Heart left ventricle (tissue), 13 donors: ENCODE measurements at regions not wholly inside any gene's neighbourhood (a gene's known extent, or its start where the extent isn't known, plus 50 kb on each side); places are given as distances from the start of the nearest gene placed in this dataset.

ENCODE experiments used
- POLR2A ChIP-seq, 2 donors: fragments of 450-650 bp; IDR thresholded peaks; one replicate each; pipeline ENCODE4 v1.6.1; 2017; ENCODE audit warnings: antibody characterized with exemption in 2 of 2, mild to moderate bottlenecking in 2 of 2, moderate library complexity in 2 of 2
- TF ChIP-seq, protein P1 (sequence below), 12 donors: fragments of 200-600 bp; sonication (generic) in 4 of 12; IDR thresholded peaks; one replicate each; pipeline versions ENCODE4 v1.5.0 to v1.8.0; 2018 to 2022; ENCODE audit warnings: antibody characterized with exemption in 12 of 12, mild to moderate bottlenecking in 5 of 12
- donor health status: ischemic (EF 13 %, LVEDD 7.1; RV severe dilation, severe dysfunction).
- donor health status: DM: no; HTN: yes; CAD: no.
- donor health status: DM: no; HTN: no; CAD: no.
- donor health status: ischemic (EF 25% LVEDD 6.9; RV normal size, moderate dysfunction).
- donor health status: ischemic (EF 25% LVEDD 5.7; RV mildly dilated, moderate dysfunction).
- donor health status: ischemic (EF 35%, LVEDD 5.7; RV mildly dilated, moderate dysfunction).
- donor health status: nonischemic (EF 11% LVEDD 7.7; RV severe dilation, severe dysfunction).
- donor health status: DM: yes; HTN: yes; CAD: no.
- donor health status: PGD.
- donor health status: ischemic (EF 29% LVEDD 5.4; RV normal size, mild dysfunction).
- donor health status: nonischemic (EF 23%, LVEDD 6.1; RV moderate dilation, normal function).

DNA sequence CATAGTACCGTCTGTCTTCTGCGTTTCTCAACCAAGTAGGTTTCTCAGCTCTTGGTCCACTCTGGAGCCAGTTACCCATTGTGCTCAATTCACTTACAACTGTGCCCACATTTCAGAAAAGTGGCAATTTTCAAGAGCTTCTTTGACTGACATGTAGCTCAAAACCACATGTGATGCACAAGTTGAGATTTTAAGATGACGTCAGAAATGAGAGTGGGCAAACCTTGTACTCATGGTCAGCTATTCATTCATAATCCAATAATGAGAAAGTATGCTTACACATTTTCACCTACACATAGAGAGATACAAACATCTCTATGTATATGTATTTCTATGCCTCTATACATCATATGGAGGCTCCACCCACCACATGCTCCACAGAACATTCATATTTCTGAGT, 487.2 kb upstream of the AKR1E2 start:
- TF ChIP-seq POLR2A (IDR thresholded peaks at IDR 0.05) = no peak
- TF ChIP-seq, protein P1, sequence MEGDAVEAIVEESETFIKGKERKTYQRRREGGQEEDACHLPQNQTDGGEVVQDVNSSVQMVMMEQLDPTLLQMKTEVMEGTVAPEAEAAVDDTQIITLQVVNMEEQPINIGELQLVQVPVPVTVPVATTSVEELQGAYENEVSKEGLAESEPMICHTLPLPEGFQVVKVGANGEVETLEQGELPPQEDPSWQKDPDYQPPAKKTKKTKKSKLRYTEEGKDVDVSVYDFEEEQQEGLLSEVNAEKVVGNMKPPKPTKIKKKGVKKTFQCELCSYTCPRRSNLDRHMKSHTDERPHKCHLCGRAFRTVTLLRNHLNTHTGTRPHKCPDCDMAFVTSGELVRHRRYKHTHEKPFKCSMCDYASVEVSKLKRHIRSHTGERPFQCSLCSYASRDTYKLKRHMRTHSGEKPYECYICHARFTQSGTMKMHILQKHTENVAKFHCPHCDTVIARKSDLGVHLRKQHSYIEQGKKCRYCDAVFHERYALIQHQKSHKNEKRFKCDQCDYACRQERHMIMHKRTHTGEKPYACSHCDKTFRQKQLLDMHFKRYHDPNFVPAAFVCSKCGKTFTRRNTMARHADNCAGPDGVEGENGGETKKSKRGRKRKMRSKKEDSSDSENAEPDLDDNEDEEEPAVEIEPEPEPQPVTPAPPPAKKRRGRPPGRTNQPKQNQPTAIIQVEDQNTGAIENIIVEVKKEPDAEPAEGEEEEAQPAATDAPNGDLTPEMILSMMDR (IDR thresholded peaks at IDR 0.05) = no peak
